Activated naive CD4-positive, alpha-beta T cell treated with anti-CD3 and anti-CD28 coated beads, Interleukin-2, amount 10 ng/mL, durations not matched to agents 7 days and 5 days (primary cell): ENCODE measurements at regions not wholly inside any gene's neighbourhood (a gene's known extent, or its start where the extent isn't known, plus 50 kb on each side); places are given as distances from the start of the nearest gene placed in this dataset.

Experiments used
- CTCF ChIA-PET: fragments of 350-600 bp; sonication (Branson Sonifier 250); formaldehyde crosslinking; loops from one replicate; lab custom pipeline; 2021; ENCODE audit warnings: antibody characterized with exemption; lab: Charles Lee
- DNase-seq: peaks from one replicate; pipeline ENCODE4 v3.0.0-alpha.2; 2020
- H3K27ac Mint-ChIP-seq: one replicate; pipeline ENCODE4 v1.8.0; 2021; ENCODE audit warnings: mild to moderate bottlenecking, moderate library complexity, mixed read lengths
- H3K27me3 Mint-ChIP-seq: one replicate; pipeline ENCODE4 v1.8.0; 2021; ENCODE audit warnings: mild to moderate bottlenecking, mixed read lengths
- H3K36me3 Mint-ChIP-seq: one replicate; pipeline ENCODE4 v1.8.0; 2021; ENCODE audit warnings: mixed read lengths
- H3K4me1 Mint-ChIP-seq: one replicate; pipeline ENCODE4 v1.8.0; 2021; ENCODE audit warnings: mixed read lengths
- H3K4me3 Mint-ChIP-seq: one replicate; pipeline ENCODE4 v1.8.0; 2021; ENCODE audit warnings: mild to moderate bottlenecking, moderate library complexity, mixed read lengths
- H3K9me3 Mint-ChIP-seq: one replicate; pipeline ENCODE4 v1.8.0; 2021; ENCODE audit warnings: mixed read lengths

DNA sequence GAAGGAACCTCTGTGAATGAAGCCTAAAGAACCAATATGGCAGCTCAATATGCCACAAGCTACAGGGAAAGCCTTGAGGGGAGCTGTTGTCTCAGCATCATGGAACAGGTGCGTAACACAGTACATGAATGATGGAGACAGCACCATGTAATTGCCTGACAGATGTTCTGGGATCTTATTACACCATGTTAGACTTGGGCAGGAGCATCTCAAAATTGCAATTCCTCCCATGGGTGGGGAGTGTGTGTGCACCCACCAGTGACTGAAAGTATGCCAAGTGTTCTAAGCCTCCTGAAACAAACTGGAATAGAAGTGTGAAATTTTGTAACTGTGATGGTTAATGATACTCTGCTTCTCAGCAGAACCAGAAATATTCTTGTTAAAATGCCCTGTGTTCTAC, 151.0 kb upstream of the SRRM4 start:
- Mint-ChIP-seq H3K27me3 (no peaks in the 10 kb centered on the region), H3K4me1 (no peaks in the 10 kb centered on the region)

DNA sequence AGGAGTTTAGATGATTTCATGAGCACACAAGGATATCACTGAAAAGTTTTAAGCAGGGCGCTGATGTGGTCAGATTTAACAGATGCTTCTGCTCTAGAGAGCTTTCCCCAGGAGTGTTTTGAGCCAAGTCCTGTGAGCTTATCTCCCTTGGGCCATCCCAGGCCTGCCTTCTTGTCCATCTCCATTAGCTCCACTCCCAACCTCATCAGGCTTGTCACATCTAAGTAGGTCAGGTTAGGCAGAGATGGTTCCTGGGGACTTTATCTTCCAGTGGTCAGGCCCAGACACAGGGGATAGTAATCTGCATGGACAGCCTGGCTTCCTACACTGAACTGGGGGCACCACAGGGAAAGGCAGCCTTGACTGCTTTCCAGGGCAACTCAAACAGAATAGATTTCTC, 145.4 kb upstream of the SRRM4 start:
- Mint-ChIP-seq H3K27ac (no peak overlapping the region), H3K9me3 (peaks cover 2% of the 10 kb centered on the region), H3K36me3 (no peaks in the 10 kb centered on the region), H3K4me1 (no peaks in the 10 kb centered on the region), H3K27me3 (no peaks in the 10 kb centered on the region), H3K4me3 (no peak overlapping the region)
- CTCF ChIA-PET: interaction anchor here (0.7 kb wide), 1 partner anchor 15 kb away, joined by 3 read pairs; no protein-coding TSS in a partner anchor
- DNase-seq: no peak

More for the DNA sequence above, 151.0 kb upstream of the SRRM4 start:
- DNase-seq: no peak
- H3K4me3 Mint-ChIP-seq: no peak overlapping the region
- H3K9me3 Mint-ChIP-seq: peaks cover 2% of the 10 kb centered on the region
- no peak overlapping the region for H3K27ac Mint-ChIP-seq
- CTCF ChIA-PET: no interaction called here
- H3K36me3 Mint-ChIP-seq: no peaks in the 10 kb centered on the region

DNA sequence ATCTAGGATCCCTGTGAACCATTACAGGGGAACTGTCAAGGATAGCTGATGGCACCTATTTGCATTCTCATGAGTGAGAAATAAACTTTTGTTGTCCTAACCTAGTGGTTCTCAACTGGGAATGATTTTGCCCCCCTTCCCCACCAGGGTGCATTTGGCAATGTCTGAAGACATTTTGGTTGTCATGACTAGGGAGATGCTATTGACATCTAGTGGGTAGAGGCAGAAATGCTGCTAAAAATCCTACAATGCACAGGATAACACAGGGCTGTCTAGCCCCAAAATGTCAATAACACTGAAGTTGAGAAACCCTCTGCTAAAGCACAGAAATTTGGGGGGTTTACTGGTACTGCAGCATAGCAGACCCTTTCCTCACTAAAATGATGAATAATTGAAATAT, 140.9 kb upstream of the SRRM4 start:
- Mint-ChIP-seq H3K36me3 (no peaks in the 10 kb centered on the region), H3K4me1 (no peaks in the 10 kb centered on the region), H3K4me3 (no peak overlapping the region), H3K27ac (no peak overlapping the region), H3K9me3 (no peaks in the 10 kb centered on the region), H3K27me3 (no peaks in the 10 kb centered on the region)
- no peak for DNase-seq
- CTCF ChIA-PET: no interaction called here

DNA sequence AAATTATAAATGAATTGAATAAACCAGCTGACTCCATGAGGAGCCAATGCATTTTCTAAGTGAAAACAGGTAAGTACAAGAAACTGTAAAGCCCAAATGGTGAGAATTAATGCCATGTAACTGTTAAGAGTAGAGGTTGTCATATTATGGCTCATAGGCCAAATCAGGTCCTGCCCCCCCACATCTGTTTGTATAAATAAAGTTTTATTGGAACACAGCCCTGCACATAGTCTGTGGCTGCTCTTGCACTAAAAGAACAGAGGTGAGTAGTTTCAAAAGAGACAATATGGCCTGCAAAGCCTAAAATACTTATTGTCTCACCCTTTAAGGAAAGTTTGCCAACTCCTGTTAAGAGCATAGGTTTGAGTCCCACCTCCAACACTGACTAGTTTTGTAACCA, 140.5 kb upstream of the SRRM4 start:
- CTCF ChIA-PET: interaction anchor here (1.3 kb wide), 1 partner anchor 9 kb away, joined by 4 read pairs; no protein-coding TSS in a partner anchor
- H3K27ac Mint-ChIP-seq: no peak overlapping the region
- H3K36me3 Mint-ChIP-seq: no peaks in the 10 kb centered on the region
- H3K4me3 Mint-ChIP-seq: no peak overlapping the region
- no peaks in the 10 kb centered on the region for H3K4me1 Mint-ChIP-seq
- H3K27me3 Mint-ChIP-seq: no peaks in the 10 kb centered on the region
- no peak for DNase-seq
- no peaks in the 10 kb centered on the region for H3K9me3 Mint-ChIP-seq

DNA sequence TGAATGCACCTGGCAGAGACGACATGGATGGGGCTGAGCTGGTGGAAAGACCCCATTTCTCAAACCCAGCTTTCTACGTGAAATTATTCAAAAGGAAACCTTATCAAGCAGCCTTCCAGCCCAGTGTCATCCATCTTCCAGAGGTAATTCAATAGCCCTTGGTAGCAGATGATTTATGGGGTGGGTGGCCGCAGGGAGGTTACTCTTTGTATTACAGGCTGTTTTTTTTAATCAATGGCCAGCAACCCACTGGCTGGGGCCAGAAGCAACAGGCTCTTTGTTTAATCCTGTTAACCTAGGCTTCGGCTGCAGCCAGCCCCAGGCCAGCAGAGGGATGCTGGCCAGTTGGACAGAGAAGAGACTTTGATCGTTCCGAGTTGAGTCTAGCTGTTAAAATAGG, 139.8 kb upstream of the SRRM4 start:
- no peak overlapping the region for H3K27ac Mint-ChIP-seq
- no peak for DNase-seq
- H3K4me1 Mint-ChIP-seq: no peaks in the 10 kb centered on the region
- H3K4me3 Mint-ChIP-seq: no peak overlapping the region
- CTCF ChIA-PET: interaction anchor here (0.7 to 1.3 kb wide), 2 partner anchors 9 to 12 kb away, joined by 3 to 4 read pairs; no protein-coding TSS in a partner anchor
- no peaks in the 10 kb centered on the region for H3K9me3 Mint-ChIP-seq
- no peaks in the 10 kb centered on the region for H3K36me3 Mint-ChIP-seq
- H3K27me3 Mint-ChIP-seq: no peaks in the 10 kb centered on the region

DNA sequence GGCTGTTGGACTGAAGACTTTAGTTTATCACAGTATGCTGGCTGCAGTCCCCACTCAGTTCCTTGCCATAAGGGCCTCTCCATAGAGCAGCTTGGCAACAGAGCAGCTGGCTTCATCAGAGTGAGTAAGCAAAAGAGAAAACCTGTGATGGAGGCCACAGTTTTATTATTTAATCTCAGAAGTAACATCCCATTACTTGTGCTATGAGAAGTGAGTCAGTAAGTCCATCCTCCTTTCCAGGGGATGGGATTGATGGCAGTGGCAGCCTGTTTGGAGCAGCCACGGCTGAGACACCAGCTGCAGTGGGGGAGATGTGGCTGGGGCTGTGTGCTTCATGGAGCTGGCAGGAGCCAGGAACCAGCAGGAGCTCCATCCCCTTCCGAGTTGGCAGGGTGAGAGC, 138.5 kb upstream of the SRRM4 start:
- CTCF ChIA-PET: no interaction called here
- H3K4me3 Mint-ChIP-seq: no peak overlapping the region
- H3K9me3 Mint-ChIP-seq: no peaks in the 10 kb centered on the region
- no peaks in the 10 kb centered on the region for H3K4me1 Mint-ChIP-seq
- no peak overlapping the region for H3K27ac Mint-ChIP-seq
- DNase-seq: no peak
- H3K36me3 Mint-ChIP-seq: no peaks in the 10 kb centered on the region
- H3K27me3 Mint-ChIP-seq: no peaks in the 10 kb centered on the region

DNA sequence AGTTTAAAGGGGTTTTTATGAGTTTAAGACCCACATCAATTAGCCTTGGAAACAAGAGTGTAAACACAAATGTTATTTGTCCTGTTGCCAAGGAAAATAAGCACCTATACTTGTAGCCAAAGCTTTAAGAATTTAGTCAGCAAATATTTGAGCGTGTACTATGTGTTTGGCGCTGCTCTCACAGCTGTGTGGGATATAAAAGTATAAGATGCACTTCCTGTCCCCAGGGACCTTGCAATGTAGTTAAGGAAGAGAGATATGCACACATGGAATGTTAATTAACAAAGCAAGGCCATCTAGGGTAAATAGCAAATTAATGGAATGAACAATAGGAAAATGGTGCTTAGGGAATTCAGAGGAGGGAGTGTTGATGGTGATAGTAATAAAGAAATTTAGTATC, 134.9 kb upstream of the SRRM4 start:
- H3K27ac Mint-ChIP-seq: no peak overlapping the region
- CTCF ChIA-PET: no interaction called here
- H3K9me3 Mint-ChIP-seq: no peaks in the 10 kb centered on the region
- no peaks in the 10 kb centered on the region for H3K27me3 Mint-ChIP-seq
- no peaks in the 10 kb centered on the region for H3K36me3 Mint-ChIP-seq
- no peak overlapping the region for H3K4me3 Mint-ChIP-seq
- DNase-seq: no peak
- H3K4me1 Mint-ChIP-seq: no peaks in the 10 kb centered on the region

DNA sequence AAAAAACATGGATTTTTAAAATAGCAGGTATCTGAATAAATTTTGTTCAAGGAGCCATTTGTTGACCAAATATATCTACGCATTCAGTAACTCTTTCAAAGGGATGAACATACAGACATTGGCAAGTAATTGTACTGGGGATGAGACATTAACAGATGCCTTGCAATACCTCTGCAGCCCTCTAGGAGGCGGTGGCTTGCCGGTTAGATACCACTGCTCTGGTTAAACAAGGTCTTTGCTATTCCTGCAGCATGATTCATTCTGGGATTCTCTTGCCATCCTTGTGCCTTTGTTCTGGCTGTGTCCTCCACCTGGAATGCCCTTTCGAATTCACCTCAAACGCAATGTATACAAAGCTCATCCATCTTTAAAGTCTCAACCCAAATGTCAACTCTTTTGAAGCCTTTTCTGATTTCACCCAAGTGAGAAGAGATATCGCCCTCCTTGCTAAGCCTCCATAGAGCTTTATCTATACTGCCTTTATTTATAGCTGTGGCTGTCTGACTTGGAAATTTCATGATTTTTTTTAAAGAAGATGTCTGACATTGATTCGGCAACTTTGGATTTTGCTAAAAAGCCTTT, 131.0 kb upstream of the SRRM4 start:
- CTCF ChIA-PET: interaction anchor here (0.9 to 1.1 kb wide), 2 partner anchors 9 to 14 kb away, joined by 3 to 4 read pairs; no protein-coding TSS in a partner anchor
- H3K27me3 Mint-ChIP-seq: no peaks in the 10 kb centered on the region
- DNase-seq: peak; percentile 21

DNA sequence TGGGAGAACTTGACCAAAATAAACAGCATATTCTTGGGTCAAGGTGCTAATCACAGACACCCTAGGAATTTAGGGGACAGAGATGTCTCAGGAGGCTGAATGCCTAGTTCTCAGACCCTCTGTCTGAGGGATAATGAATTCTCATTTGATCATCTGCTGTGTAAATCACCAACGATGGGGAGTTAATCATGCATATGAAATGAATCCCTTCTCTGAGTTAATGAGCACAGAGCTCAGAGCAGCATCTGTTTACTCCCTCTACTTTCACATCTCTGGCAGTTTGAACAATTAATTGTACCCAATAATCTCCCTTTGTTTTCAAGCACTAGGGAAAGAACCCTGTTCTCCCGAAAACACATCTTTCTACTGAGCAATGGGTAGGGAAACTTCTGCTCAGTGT, 129.4 kb upstream of the SRRM4 start:
- H3K27me3 Mint-ChIP-seq: no peaks in the 10 kb centered on the region

More for the DNA sequence above, 131.0 kb upstream of the SRRM4 start:
- no peak overlapping the region for H3K4me3 Mint-ChIP-seq
- no peak overlapping the region for H3K27ac Mint-ChIP-seq
- H3K4me1 Mint-ChIP-seq: no peaks in the 10 kb centered on the region
- no peaks in the 10 kb centered on the region for H3K36me3 Mint-ChIP-seq
- peaks cover 1% of the 10 kb centered on the region for H3K9me3 Mint-ChIP-seq

DNA sequence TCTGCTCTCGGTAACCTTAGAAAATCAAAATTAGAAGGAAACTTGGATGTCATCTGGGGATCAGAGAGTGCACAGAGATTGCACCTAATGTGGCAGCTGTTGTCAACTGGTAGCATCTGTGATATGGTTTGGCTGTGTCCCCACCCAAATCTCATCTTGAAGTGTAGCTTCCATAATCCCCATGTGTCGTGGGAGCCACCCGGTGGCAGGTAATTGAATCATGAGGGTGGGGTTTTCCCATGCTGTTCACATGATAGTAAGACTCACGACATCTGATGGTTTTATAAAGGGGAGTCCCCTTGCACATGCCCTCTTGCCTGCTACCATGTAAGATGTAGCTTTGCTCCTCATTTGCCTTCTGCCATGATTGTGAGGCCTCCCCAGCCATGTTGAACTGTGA, 127.7 kb upstream of the SRRM4 start:
- no peaks in the 10 kb centered on the region for H3K36me3 Mint-ChIP-seq
- H3K27ac Mint-ChIP-seq: no peak overlapping the region
- no peak for DNase-seq
- no peaks in the 10 kb centered on the region for H3K27me3 Mint-ChIP-seq
- peaks cover 1% of the 10 kb centered on the region for H3K9me3 Mint-ChIP-seq
- no peak overlapping the region for H3K4me3 Mint-ChIP-seq
- no peaks in the 10 kb centered on the region for H3K4me1 Mint-ChIP-seq
- CTCF ChIA-PET: no interaction called here

More for the DNA sequence above, 129.4 kb upstream of the SRRM4 start:
- CTCF ChIA-PET: no interaction called here
- no peak for DNase-seq
- H3K36me3 Mint-ChIP-seq: no peaks in the 10 kb centered on the region
- H3K4me1 Mint-ChIP-seq: no peaks in the 10 kb centered on the region
- peaks cover 1% of the 10 kb centered on the region for H3K9me3 Mint-ChIP-seq
- no peak overlapping the region for H3K4me3 Mint-ChIP-seq
- H3K27ac Mint-ChIP-seq: no peak overlapping the region

DNA sequence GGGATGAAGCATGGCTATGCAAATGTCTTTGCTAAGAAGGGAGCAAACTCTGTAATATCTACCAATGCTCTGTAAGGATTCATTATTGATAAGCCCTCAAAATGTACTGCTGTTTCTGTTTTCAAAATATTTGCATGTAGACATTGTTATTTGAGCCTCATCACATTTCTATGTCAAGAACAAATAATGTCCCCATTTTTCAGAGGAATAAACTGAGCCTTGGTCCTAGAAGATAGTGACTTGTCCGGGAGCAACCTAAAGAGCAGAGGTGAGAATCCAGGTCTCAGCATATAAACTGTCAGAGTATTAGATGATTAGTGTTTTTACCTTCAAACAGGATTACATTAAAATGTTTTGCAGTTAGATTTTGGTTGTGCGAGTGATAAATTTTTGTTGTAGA, 125.5 kb upstream of the SRRM4 start:
- CTCF ChIA-PET: no interaction called here
- H3K9me3 Mint-ChIP-seq: peaks cover 1% of the 10 kb centered on the region
- H3K4me1 Mint-ChIP-seq: no peaks in the 10 kb centered on the region
- H3K27me3 Mint-ChIP-seq: no peaks in the 10 kb centered on the region
- no peaks in the 10 kb centered on the region for H3K36me3 Mint-ChIP-seq
- no peak overlapping the region for H3K4me3 Mint-ChIP-seq
- no peak overlapping the region for H3K27ac Mint-ChIP-seq
- DNase-seq: no peak

DNA sequence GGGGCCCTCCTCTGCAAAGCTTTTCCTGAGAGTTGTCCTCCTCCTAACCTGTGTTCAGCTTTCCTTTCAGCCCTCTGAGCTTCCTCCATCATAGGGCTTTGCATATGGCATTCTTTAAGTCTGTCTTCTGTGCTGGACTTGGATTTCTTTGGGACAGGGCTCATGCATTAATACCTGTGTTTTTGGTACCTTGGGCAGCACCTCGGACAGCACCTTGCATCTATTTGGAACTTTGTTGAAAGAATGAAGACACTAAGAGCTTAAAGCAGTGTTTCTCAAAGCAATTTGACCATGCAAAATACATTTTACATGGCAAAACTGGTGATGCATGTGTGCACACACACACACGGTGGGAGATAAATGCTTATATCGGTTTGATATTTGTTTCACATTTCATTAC, 115.0 kb upstream of the SRRM4 start:
- H3K27me3 Mint-ChIP-seq: no peaks in the 10 kb centered on the region
- no peak for DNase-seq
- no peaks in the 10 kb centered on the region for H3K4me1 Mint-ChIP-seq
- peaks cover 2% of the 10 kb centered on the region for H3K9me3 Mint-ChIP-seq
- no peaks in the 10 kb centered on the region for H3K36me3 Mint-ChIP-seq
- H3K27ac Mint-ChIP-seq: no peak overlapping the region
- H3K4me3 Mint-ChIP-seq: no peak overlapping the region
- CTCF ChIA-PET: no interaction called here

DNA sequence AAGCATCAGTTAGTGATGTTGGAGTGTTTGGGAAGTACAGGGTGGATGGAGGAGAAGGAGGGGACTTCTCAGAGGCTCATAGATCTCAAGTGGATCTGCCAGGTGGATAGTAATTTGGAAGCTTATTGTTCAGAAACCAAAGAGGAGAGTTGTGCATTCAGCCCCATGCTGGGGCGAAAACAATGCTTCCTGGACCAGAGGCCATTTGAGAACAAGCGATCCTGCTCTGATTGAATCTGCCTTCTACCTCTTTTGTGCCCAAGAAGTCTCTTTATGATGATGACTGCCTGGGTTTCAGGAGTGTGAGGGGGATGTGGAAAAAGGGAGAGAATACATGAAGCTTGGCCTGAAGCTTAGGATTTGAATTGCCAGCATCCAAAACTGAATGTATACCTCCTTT, 110.8 kb upstream of the SRRM4 start:
- no peaks in the 10 kb centered on the region for H3K36me3 Mint-ChIP-seq
- H3K27ac Mint-ChIP-seq: no peak overlapping the region
- DNase-seq: no peak
- no peak overlapping the region for H3K4me3 Mint-ChIP-seq
- CTCF ChIA-PET: no interaction called here
- no peaks in the 10 kb centered on the region for H3K27me3 Mint-ChIP-seq
- H3K4me1 Mint-ChIP-seq: no peaks in the 10 kb centered on the region
- no peaks in the 10 kb centered on the region for H3K9me3 Mint-ChIP-seq

DNA sequence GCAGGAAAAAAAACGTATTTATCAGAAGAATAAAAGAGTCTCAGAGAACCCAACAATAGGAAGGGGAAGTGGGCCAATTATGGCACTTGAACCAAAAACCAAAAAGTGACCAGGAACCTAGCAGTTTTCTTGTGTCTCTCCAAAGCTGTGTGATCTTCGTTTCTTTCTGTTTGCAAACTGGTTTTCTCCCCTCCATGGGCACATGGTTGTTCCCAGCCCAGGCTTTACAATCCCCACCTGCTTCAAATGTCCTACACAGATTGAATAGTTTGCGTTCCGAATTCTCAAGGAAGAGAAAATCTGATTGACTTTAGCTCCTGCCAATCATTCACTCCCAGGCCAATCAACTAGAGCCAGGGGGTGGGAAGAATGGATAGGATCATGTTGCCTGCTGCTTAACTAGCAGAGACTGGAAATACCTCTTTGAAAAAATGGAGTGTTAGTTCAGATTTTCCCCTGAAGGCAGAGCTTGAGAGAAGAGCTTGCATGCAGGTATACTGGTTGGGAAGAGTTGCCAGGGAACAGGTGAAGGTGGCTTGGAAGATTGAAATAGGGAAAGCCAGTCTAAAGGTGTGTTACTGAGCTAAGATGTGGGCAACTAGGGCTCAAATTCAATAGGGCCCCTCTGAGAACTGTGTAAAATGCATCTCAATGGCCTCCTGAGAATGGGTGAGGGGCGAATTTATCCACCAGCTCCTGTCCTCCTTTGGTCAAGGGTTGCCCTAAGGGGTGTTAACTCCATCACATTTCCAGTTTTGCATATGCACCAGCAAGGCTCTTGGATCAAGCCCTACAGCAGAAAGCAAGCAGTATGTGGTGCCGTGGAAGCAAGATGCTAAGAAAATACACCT, 106.4 kb upstream of the SRRM4 start:
- no peak overlapping the region for H3K4me3 Mint-ChIP-seq
- H3K4me1 Mint-ChIP-seq: no peaks in the 10 kb centered on the region
- H3K27me3 Mint-ChIP-seq: no peaks in the 10 kb centered on the region
- no peaks in the 10 kb centered on the region for H3K36me3 Mint-ChIP-seq
- CTCF ChIA-PET: no interaction called here
- no peak for DNase-seq
- H3K27ac Mint-ChIP-seq: no peak overlapping the region
- peaks cover 6% of the 10 kb centered on the region for H3K9me3 Mint-ChIP-seq
